HFFc6 (cell line): ENCODE measurements at regions not wholly inside any gene's neighbourhood (a gene's known extent, or its start where the extent isn't known, plus 50 kb on each side); places are given as distances from the start of the nearest gene placed in this dataset.
"Not testable (repeated sequence)": the region's sequence is repeated elsewhere in the genome, so short reads cannot be mapped to it uniquely, and the experiment has no call there.

Source experiments
- DNase-seq: peaks from one replicate; pipeline ENCODE4 v3.0.0-alpha.2; 2018
- H3K27ac Mint-ChIP-seq: 2 replicates; pipeline ENCODE4 v1.8.0; 2020; ENCODE audit warnings: mild to moderate bottlenecking, mixed read lengths
- H3K27me3 Mint-ChIP-seq: 2 replicates; pipeline ENCODE4 v1.8.0; 2021; ENCODE audit warnings: mild to moderate bottlenecking, moderate library complexity, mixed read lengths; ENCODE audit not compliant: insufficient read depth
- H3K36me3 Mint-ChIP-seq: 2 replicates; pipeline ENCODE4 v1.8.0; 2021; ENCODE audit warnings: low read depth, mixed read lengths
- H3K4me1 Mint-ChIP-seq: 2 replicates; pipeline ENCODE4 v1.8.0; 2020; ENCODE audit warnings: low read depth, mixed read lengths
- H3K4me3 Mint-ChIP-seq: 2 replicates; pipeline ENCODE4 v1.8.0; 2020; ENCODE audit warnings: mild to moderate bottlenecking, moderate library complexity, mixed read lengths
- H3K9me3 Mint-ChIP-seq: 2 replicates; pipeline ENCODE4 v1.8.0; 2020; ENCODE audit warnings: mild to moderate bottlenecking, mixed read lengths
- CTCF ChIP-seq: fragments of 200-600 bp; sonication (generic); IDR thresholded peaks from 2 replicates; pipeline ENCODE4 v1.5.0; 2021; ENCODE audit warnings: antibody characterized with exemption, mild to moderate bottlenecking

GRCh38 chr12:46067094-46067493, 76.7 kb upstream of the SCAF11 start:
- no peak overlapping the region for H3K4me3 Mint-ChIP-seq
- H3K36me3 Mint-ChIP-seq: no peaks in the 10 kb centered on the region
- TF ChIP-seq CTCF: no peak
- no peak for DNase-seq
- peaks cover 6% of the 10 kb centered on the region; the same call in 1 of the 2 replicates for H3K27me3 Mint-ChIP-seq
- no peaks in the 10 kb centered on the region for H3K9me3 Mint-ChIP-seq
- no peak overlapping the region for H3K27ac Mint-ChIP-seq
- peaks cover 15% of the 10 kb centered on the region for H3K4me1 Mint-ChIP-seq

GRCh38 chr12:46065412-46066166, 75.2 kb upstream of the SCAF11 start:
- H3K36me3 Mint-ChIP-seq: no peaks in the 10 kb centered on the region
- no peak for TF ChIP-seq CTCF
- no peak overlapping the region for H3K27ac Mint-ChIP-seq
- H3K9me3 Mint-ChIP-seq: no peaks in the 10 kb centered on the region
- no peak for DNase-seq
- peaks cover 7% of the 10 kb centered on the region; the same call in 1 of the 2 replicates for H3K27me3 Mint-ChIP-seq
- no peaks in the 10 kb centered on the region for H3K4me1 Mint-ChIP-seq
- H3K4me3 Mint-ChIP-seq: no peak overlapping the region

- H3K27me3 Mint-ChIP-seq: peaks cover 7% of the 10 kb centered on the region; the same call in 1 of the 2 replicates
- H3K36me3 Mint-ChIP-seq: peaks cover 3% of the 10 kb centered on the region; the same call in 1 of the 2 replicates
- no peak overlapping the region for H3K27ac Mint-ChIP-seq
- no peaks in the 10 kb centered on the region for H3K4me1 Mint-ChIP-seq
- H3K9me3 Mint-ChIP-seq: 0 out of 2 replicates have a peak, but pooled peaks cover 6% of the 10 kb centered on the region
- H3K4me3 Mint-ChIP-seq: no peak overlapping the region
- no peak for DNase-seq
- TF ChIP-seq CTCF: no peak
These were observed 74.2 kb upstream of the SCAF11 start for GRCh38 chr12:46064548-46064947.

- peaks cover 15% of the 10 kb centered on the region; the same call in 1 of the 2 replicates for H3K36me3 Mint-ChIP-seq
- not testable (repeated sequence) for H3K27me3 Mint-ChIP-seq, H3K27ac Mint-ChIP-seq, H3K4me1 Mint-ChIP-seq, DNase-seq, H3K4me3 Mint-ChIP-seq
- peaks cover 27% of the 10 kb centered on the region for H3K9me3 Mint-ChIP-seq
These were observed 68.3 kb upstream of the SCAF11 start for GRCh38 chr12:46058697-46059096.

- H3K4me3 Mint-ChIP-seq: no peak overlapping the region
- no peak overlapping the region for H3K27ac Mint-ChIP-seq
- H3K4me1 Mint-ChIP-seq: no peaks in the 10 kb centered on the region
- DNase-seq: no peak
- TF ChIP-seq CTCF: no peak
- peaks cover 7% of the 10 kb centered on the region for H3K36me3 Mint-ChIP-seq
- peaks cover 24% of the 10 kb centered on the region; the same call in 1 of the 2 replicates for H3K9me3 Mint-ChIP-seq
- peaks cover 3% of the 10 kb centered on the region for H3K27me3 Mint-ChIP-seq
These were observed 60.4 kb upstream of the SCAF11 start for GRCh38 chr12:46050805-46051204.

- Mint-ChIP-seq H3K27me3 (peaks cover 3% of the 10 kb centered on the region), H3K9me3 (peaks cover 27% of the 10 kb centered on the region; the same call in 1 of the 2 replicates), H3K4me3 (no peak overlapping the region), H3K4me1 (no peaks in the 10 kb centered on the region), H3K36me3 (peaks cover 8% of the 10 kb centered on the region), H3K27ac (no peak overlapping the region)
- DNase-seq: no peak
- TF ChIP-seq CTCF: no peak
These were observed 59.3 kb upstream of the SCAF11 start for GRCh38 chr12:46049665-46050064.
